GM21825 (cell line): ENCODE measurements at regions not wholly inside any gene's neighbourhood (a gene's known extent, or its start where the extent isn't known, plus 50 kb on each side); places are given as distances from the start of the nearest gene placed in this dataset.
"Not testable (repeated sequence)": the region's sequence is repeated elsewhere in the genome, so short reads cannot be mapped to it uniquely, and the experiment has no call there.

ENCODE experiments used
- ATAC-seq: cut with Tn5 transposase; IDR thresholded peaks from one replicate; pipeline ENCODE4 v1.9.1; 2021; ENCODE audit warnings: mild to moderate bottlenecking, moderate library complexity; ENCODE audit not compliant: unreplicated experiment

GRCh38 chr11:87878373-87878825 is 296.8 kb downstream of the RAB38 start:
- no peak for ATAC-seq

GRCh38 chr11:87871056-87871455 is 304.2 kb downstream of the RAB38 start:
- no peak for ATAC-seq

GRCh38 chr11:87870086-87870485 is 305.2 kb downstream of the RAB38 start:
- no peak for ATAC-seq

- ATAC-seq = no peak
Measured at GRCh38 chr11:87866951-87867350, 308.3 kb downstream of the RAB38 start.

GRCh38 chr11:87861030-87861429 is 314.2 kb downstream of the RAB38 start:
- no peak for ATAC-seq

GRCh38 chr11:87859636-87860035 is 315.6 kb downstream of the RAB38 start:
- no peak for ATAC-seq

GRCh38 chr11:87851827-87852226 is 323.4 kb downstream of the RAB38 start:
- ATAC-seq = no peak

GRCh38 chr11:87851234-87851633 is 324.0 kb downstream of the RAB38 start:
- ATAC-seq = no peak

GRCh38 chr11:87849216-87849615 is 326.0 kb downstream of the RAB38 start:
- ATAC-seq = no peak

GRCh38 chr11:87840786-87841185 is 334.5 kb downstream of the RAB38 start:
- no peak for ATAC-seq

GRCh38 chr11:87832211-87832610 is 343.0 kb downstream of the RAB38 start:
- no peak for ATAC-seq

- ATAC-seq = no peak
Measured at GRCh38 chr11:87820011-87820410, 355.2 kb downstream of the RAB38 start.

GRCh38 chr11:87819151-87819550 is 356.1 kb downstream of the RAB38 start:
- no peak for ATAC-seq

GRCh38 chr11:87812571-87813365 is 362.5 kb downstream of the RAB38 start:
- no peak for ATAC-seq

- ATAC-seq = no peak
Measured at GRCh38 chr11:87810486-87810885, 364.8 kb downstream of the RAB38 start.

GRCh38 chr11:87809256-87809655 is 366.0 kb downstream of the RAB38 start:
- ATAC-seq = no peak

GRCh38 chr11:87804176-87804575 is 371.1 kb downstream of the RAB38 start:
- no peak for ATAC-seq

- ATAC-seq = no peak
Measured at GRCh38 chr11:87803748-87804147, 371.5 kb downstream of the RAB38 start.

GRCh38 chr11:87784862-87785261 is 390.4 kb downstream of the RAB38 start:
- not testable (repeated sequence) for ATAC-seq

GRCh38 chr11:87780068-87780413 is 395.2 kb downstream of the RAB38 start:
- ATAC-seq = no peak

GRCh38 chr11:87779276-87780067 is 395.8 kb downstream of the RAB38 start:
- ATAC-seq = no peak

GRCh38 chr11:87778357-87778756 is 396.9 kb downstream of the RAB38 start:
- no peak for ATAC-seq
